ENCODE measurements at regions not wholly inside any gene's neighbourhood (a gene's known extent, or its start where the extent isn't known, plus 50 kb on each side); places are given as distances from the start of the nearest gene placed in this dataset.

- H3K4me3 ChIP-seq (ENCODE audit: low read depth, low read length): no peak overlapping the region
- ChIA-PET POLR2A (no interaction called here), CTCF (interaction anchor here (1.5 kb wide), 2 partner anchors 8 to 163 kb away, joined by 5 read pairs; no protein-coding TSS in a partner anchor)
- no peak for TF ChIP-seq CTCF (IDR thresholded peaks at IDR 0.05; ENCODE audit: insufficient read depth, low read length, missing control alignments)
- DNase-seq (ENCODE audit: low read depth, low spot score): no peak
Measured at GRCh38 chr7:155182406-155182970, 112.4 kb downstream of the HTR5A start.

- ChIA-PET POLR2A (no interaction called here), CTCF (interaction anchor here (1.5 kb wide), 1 partner anchor 162 kb away, joined by 5 read pairs; no protein-coding TSS in a partner anchor)
- no peak overlapping the region for H3K4me3 ChIP-seq (ENCODE audit: low read depth, low read length)
- no peak for TF ChIP-seq CTCF (IDR thresholded peaks at IDR 0.05; ENCODE audit: insufficient read depth, low read length, missing control alignments)
- DNase-seq (ENCODE audit: low read depth, low spot score): no peak
Measured at GRCh38 chr7:155183655-155184054, 113.5 kb downstream of the HTR5A start.

- no peak overlapping the region for H3K4me3 ChIP-seq (ENCODE audit: low read depth, low read length)
- ChIA-PET CTCF (interaction anchor here (1.4 kb wide), 1 partner anchor 258 kb away, joined by 3 read pairs; no protein-coding TSS in a partner anchor), POLR2A (no interaction called here)
- DNase-seq (ENCODE audit: low read depth, low spot score): no peak
- TF ChIP-seq CTCF (IDR thresholded peaks at IDR 0.05; ENCODE audit: insufficient read depth, low read length, missing control alignments): no peak
Measured at GRCh38 chr7:155184923-155185322, 112.8 kb upstream of the INSIG1 start.

GRCh38 chr7:155187061-155187785 is 110.5 kb upstream of the INSIG1 start:
- TF ChIP-seq CTCF (IDR thresholded peaks at IDR 0.05; ENCODE audit: insufficient read depth, low read length, missing control alignments): no peak
- DNase-seq (ENCODE audit: low read depth, low spot score): no peak
- no peak overlapping the region for H3K4me3 ChIP-seq (ENCODE audit: low read depth, low read length)
- ChIA-PET CTCF (interaction anchor here (2.1 kb wide), 1 partner anchor 158 kb away, joined by 13 read pairs; no protein-coding TSS in a partner anchor), POLR2A (no interaction called here)

GRCh38 chr7:155188357-155188756 is 109.3 kb upstream of the INSIG1 start:
- POLR2A ChIA-PET: no interaction called here
- no peak overlapping the region for H3K4me3 ChIP-seq (ENCODE audit: low read depth, low read length)
- DNase-seq (ENCODE audit: low read depth, low spot score): no peak
- no peak for TF ChIP-seq CTCF (IDR thresholded peaks at IDR 0.05; ENCODE audit: insufficient read depth, low read length, missing control alignments)
- CTCF ChIA-PET: interaction anchor here (3.5 to 7.2 kb wide), 3 partner anchors 14 to 155 kb away, joined by 32 to 122 read pairs (median 48); no protein-coding TSS in a partner anchor

Measured in AG04449 (cell line).